ENCODE measurements at regions not wholly inside any gene's neighbourhood (a gene's known extent, or its start where the extent isn't known, plus 50 kb on each side); places are given as distances from the start of the nearest gene placed in this dataset.
A peak's percentile ranks its signal among the peaks of the same experiment; 100 is the strongest.

DNA sequence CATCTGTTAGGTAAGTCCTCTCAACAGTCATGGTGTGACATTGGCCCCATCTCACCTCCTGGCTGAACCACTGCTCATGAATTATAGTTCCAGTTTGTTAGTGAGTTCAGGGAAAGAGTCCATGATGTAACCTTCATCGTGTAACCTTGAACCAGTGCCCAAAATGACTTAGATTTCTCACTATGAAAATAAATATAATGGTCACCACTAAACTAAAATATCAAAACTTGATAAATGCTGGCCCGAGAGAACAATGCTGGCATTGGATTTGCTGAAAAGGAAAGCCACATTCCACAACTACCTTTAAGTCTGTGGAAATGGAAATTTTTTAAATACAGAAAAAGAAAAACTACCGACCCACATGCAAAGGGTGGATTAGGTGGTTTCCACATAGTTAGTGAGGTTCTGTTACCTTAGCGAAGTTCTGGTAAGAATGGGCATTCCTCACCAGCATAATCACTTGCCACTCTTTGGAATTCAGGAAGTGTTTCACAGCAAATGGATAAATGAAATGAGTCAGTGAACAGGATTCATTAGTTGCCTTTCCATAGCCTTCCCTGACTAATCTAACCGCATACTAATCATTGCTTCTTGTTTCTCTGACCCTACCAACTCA lies 133.9 kb upstream of the CTAGE1 start:
- H3K4me3 ChIP-seq (ENCODE audit: low read length in 2 of 2): no peak overlapping the region
- Mint-ChIP-seq H3K9me3 (peaks cover 0 to 5% (median 0%) of the 10 kb centered on the region in 8 donors), H3K27me3 (peaks cover 4% of the 10 kb centered on the region in 2 donors), H3K4me3 (no peak overlapping the region), H3K4me1 (no peaks in the 10 kb centered on the region), H3K36me3 (no peaks in the 10 kb centered on the region), H3K27ac (no peak overlapping the region)
- ChIA-PET POLR2A (ENCODE audit: partially characterized antibody) (no interaction called here), CTCF (ENCODE audit: partially characterized antibody) (no interaction called here)
- no peaks in the 10 kb centered on the region for H3K9me3 ChIP-seq (ENCODE audit: control insufficient read depth in 1 of 2, low read length in 2 of 2)
- H3K27me3 ChIP-seq (ENCODE audit: insufficient read depth, low read length): no peaks in the 10 kb centered on the region
- intact Hi-C loops (cut with micrococcal nuclease): no loop called here
- H3K27ac ChIP-seq (ENCODE audit: low read depth, low read length): no peak overlapping the region
- H3K4me1 ChIP-seq (ENCODE audit: insufficient read depth, low read length): no peaks in the 10 kb centered on the region
- no peaks in the 10 kb centered on the region for H3K36me3 ChIP-seq (ENCODE audit: insufficient read depth, low read length)
- no peak for DNase-seq

GRCh38 chr18:22552254-22552653 lies 134.5 kb upstream of the CTAGE1 start:
- H3K9me3 Mint-ChIP-seq: peaks cover 0 to 7% (median 0%) of the 10 kb centered on the region in 8 donors
- no peaks in the 10 kb centered on the region for H3K27me3 ChIP-seq (ENCODE audit: insufficient read depth, low read length)
- intact Hi-C loops (cut with micrococcal nuclease): no loop called here
- CTCF ChIA-PET (ENCODE audit: partially characterized antibody): interaction anchor here (0.9 kb wide), 1 partner anchor 10 kb away, joined by 3 read pairs; no protein-coding TSS in a partner anchor
- H3K27ac ChIP-seq (ENCODE audit: low read depth, low read length): no peak overlapping the region
- peaks cover 10% of the 10 kb centered on the region in 2 donors for H3K27me3 Mint-ChIP-seq
- H3K4me1 Mint-ChIP-seq: no peaks in the 10 kb centered on the region
- no peaks in the 10 kb centered on the region for H3K36me3 ChIP-seq (ENCODE audit: insufficient read depth, low read length)
- no peak overlapping the region for H3K4me3 Mint-ChIP-seq
- no peak overlapping the region for H3K27ac Mint-ChIP-seq
- POLR2A ChIA-PET (ENCODE audit: partially characterized antibody): no interaction called here
- no peaks in the 10 kb centered on the region for H3K9me3 ChIP-seq (ENCODE audit: control insufficient read depth in 1 of 2, low read length in 2 of 2)
- H3K4me3 ChIP-seq (ENCODE audit: low read length in 2 of 2): no peak overlapping the region
- DNase-seq: no peak
- H3K36me3 Mint-ChIP-seq: no peaks in the 10 kb centered on the region
- H3K4me1 ChIP-seq (ENCODE audit: insufficient read depth, low read length): no peaks in the 10 kb centered on the region

DNA sequence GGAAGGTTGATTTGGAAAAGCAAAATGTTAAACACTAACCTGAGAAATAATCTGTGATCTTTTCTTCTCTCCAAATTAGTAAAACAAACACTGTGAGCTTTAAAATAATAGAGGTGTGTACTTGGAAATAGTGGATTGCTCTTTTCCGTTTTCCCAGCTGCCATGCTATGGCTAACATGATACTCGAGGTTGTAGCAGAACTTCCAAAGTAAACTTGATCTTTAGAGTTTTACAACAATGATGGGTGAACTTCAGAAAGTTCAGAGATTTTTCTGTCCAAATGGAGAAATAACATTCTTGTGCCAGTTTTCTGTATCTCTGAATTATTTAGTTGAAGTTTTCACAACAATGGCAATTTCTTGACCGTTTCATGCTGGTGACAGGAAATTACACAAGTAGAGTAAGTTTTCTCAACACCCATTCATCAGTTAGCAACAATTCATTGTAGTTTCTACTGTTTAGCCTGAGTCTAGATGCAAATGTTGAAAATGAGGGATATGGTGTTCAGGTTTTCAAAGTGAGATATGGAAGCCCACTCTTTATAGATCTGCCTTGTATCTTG lies 135.3 kb upstream of the CTAGE1 start:
- Mint-ChIP-seq H3K4me1 (no peaks in the 10 kb centered on the region), H3K27ac (no peak overlapping the region), H3K36me3 (no peaks in the 10 kb centered on the region), H3K4me3 (no peak overlapping the region), H3K27me3 (peaks cover 15% of the 10 kb centered on the region in 2 donors), H3K9me3 (peaks cover 0 to 7% (median 2%) of the 10 kb centered on the region in 8 donors)
- Histone ChIP-seq H3K27me3 (ENCODE audit: insufficient read depth, low read length) (peaks cover 1% of the 10 kb centered on the region), H3K9me3 (ENCODE audit: control insufficient read depth in 1 of 2, low read length in 2 of 2) (no peaks in the 10 kb centered on the region), H3K36me3 (ENCODE audit: insufficient read depth, low read length) (no peaks in the 10 kb centered on the region), H3K27ac (ENCODE audit: low read depth, low read length) (no peak overlapping the region), H3K4me3 (ENCODE audit: low read length in 2 of 2) (no peak overlapping the region), H3K4me1 (ENCODE audit: insufficient read depth, low read length) (no peaks in the 10 kb centered on the region)
- ChIA-PET CTCF (ENCODE audit: partially characterized antibody) (interaction anchor here (0.9 kb wide), 1 partner anchor 9 kb away, joined by 3 read pairs; no protein-coding TSS in a partner anchor), POLR2A (ENCODE audit: partially characterized antibody) (no interaction called here)
- no peak for DNase-seq
- intact Hi-C loops (cut with micrococcal nuclease): no loop called here

DNA sequence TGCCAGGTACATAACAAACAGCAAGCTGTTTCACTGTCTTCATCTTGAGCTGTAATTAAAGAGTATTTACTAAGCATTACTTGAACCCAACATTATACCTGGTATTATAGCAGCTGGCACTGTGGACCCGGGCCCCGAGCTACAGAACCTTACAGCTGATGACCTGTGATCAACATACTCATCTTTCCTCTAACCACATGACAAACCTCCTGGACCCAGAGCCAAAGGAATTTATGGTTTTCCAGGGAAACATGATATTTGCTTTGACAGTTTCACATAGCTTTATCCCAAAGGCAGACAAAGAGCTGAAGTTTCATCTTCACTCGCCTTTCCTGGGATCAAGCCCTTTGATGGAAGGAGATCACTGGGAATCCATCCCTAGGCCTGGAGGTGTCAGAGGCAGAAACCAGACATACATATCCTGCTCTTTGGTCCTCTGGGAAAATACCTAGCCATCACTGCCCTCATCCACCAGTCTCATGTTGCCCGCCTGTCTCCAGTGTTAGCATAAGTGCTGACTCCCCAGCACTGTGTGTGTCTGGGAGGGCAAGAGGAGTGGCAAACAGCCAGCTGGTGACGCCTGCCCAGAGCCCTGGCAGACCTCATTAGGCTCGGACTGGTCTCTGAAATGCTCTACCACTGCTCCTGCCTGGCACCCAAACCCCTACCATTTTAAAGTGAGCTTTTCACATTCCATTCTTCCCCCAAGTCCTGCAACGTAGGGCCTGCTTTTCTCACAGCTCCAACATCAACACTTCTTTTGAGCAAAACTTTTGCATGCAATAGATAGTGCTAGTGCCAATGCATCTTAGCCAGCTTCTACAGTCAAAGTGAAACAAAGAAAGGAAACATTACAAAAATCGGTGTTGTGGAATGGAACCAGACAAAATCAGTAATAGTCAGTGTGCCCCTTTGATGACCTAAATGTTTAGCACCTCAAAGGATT lies 138.8 kb upstream of the CTAGE1 start:
- DNase-seq: no peak
- Histone ChIP-seq H3K36me3 (ENCODE audit: insufficient read depth, low read length) (no peaks in the 10 kb centered on the region), H3K27ac (ENCODE audit: low read depth, low read length) (no peak overlapping the region), H3K4me3 (ENCODE audit: low read length in 2 of 2) (no peak overlapping the region), H3K9me3 (ENCODE audit: control insufficient read depth in 1 of 2, low read length in 2 of 2) (no peaks in the 10 kb centered on the region), H3K4me1 (ENCODE audit: insufficient read depth, low read length) (peaks cover 9% of the 10 kb centered on the region), H3K27me3 (ENCODE audit: insufficient read depth, low read length) (peaks cover 14% of the 10 kb centered on the region)
- no peak overlapping the region for H3K27ac Mint-ChIP-seq
- CTCF ChIA-PET (ENCODE audit: partially characterized antibody): no interaction called here
- peaks cover 1 to 8% (median 3%) of the 10 kb centered on the region in 4 donors for H3K4me1 Mint-ChIP-seq
- no peaks in the 10 kb centered on the region for H3K36me3 Mint-ChIP-seq
- H3K27me3 Mint-ChIP-seq: peaks cover 26 to 27% of the 10 kb centered on the region in 2 donors
- H3K4me3 Mint-ChIP-seq: no peak overlapping the region
- POLR2A ChIA-PET (ENCODE audit: partially characterized antibody): no interaction called here
- H3K9me3 Mint-ChIP-seq: peaks cover 0 to 7% (median 2%) of the 10 kb centered on the region in 8 donors
- intact Hi-C loops (cut with micrococcal nuclease): no loop called here

DNA sequence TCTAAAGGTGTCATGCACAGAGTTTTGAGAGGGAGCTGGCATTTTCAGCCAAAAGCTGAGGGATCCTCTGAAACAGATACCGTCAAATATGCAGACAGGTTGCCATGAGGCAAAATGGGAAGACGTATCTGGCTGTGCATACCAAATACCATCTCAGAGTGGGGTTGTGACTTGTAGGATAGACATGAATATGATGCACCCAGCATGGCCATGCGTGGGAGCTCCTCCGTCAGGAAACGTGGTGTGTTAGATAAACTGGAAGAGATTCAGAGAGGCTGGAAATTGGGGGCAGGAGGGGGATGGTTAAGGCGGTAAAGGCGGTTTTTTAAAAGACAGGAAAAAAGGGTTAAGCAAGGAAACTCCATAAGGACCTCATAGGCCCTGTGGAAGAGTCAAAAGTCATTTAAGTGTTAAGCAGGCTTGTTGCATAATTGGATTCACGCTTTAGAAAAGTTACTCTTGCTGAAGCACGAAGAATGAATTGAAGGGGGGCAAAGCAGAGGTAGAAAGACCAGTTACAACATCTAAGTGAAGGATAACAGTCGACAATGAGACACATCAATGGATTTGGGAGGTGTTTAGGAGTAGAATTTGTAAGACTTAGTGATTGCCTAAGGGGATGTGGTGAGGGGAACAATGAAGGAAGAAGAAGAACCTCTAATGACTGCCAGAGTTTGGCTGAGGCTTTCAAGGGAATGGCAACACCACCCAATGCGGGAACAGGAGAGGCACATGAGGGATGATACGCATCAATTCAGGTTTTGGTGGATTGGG lies 139.6 kb upstream of the CTAGE1 start:
- intact Hi-C loops (cut with micrococcal nuclease): no loop called here
- no peaks in the 10 kb centered on the region for H3K36me3 Mint-ChIP-seq
- peak overlapping the region in 1 of 8 donors; percentile 27 for H3K4me3 Mint-ChIP-seq
- Histone ChIP-seq H3K36me3 (ENCODE audit: insufficient read depth, low read length) (no peaks in the 10 kb centered on the region), H3K27me3 (ENCODE audit: insufficient read depth, low read length) (peaks cover 16% of the 10 kb centered on the region), H3K27ac (ENCODE audit: low read depth, low read length) (no peak overlapping the region), H3K9me3 (ENCODE audit: control insufficient read depth in 1 of 2, low read length in 2 of 2) (no peaks in the 10 kb centered on the region), H3K4me1 (ENCODE audit: insufficient read depth, low read length) (peaks cover 9% of the 10 kb centered on the region), H3K4me3 (ENCODE audit: low read length in 2 of 2) (no peak overlapping the region)
- H3K4me1 Mint-ChIP-seq: peaks cover 1 to 8% (median 3%) of the 10 kb centered on the region in 4 donors
- peaks cover 0 to 7% (median 2%) of the 10 kb centered on the region in 8 donors for H3K9me3 Mint-ChIP-seq
- ChIA-PET POLR2A (ENCODE audit: partially characterized antibody) (no interaction called here), CTCF (ENCODE audit: partially characterized antibody) (no interaction called here)
- no peak overlapping the region for H3K27ac Mint-ChIP-seq
- no peak for DNase-seq
- peaks cover 27% of the 10 kb centered on the region in 2 donors for H3K27me3 Mint-ChIP-seq

- peaks cover 9% of the 10 kb centered on the region for H3K4me1 ChIP-seq (ENCODE audit: insufficient read depth, low read length)
- no peak overlapping the region for H3K27ac ChIP-seq (ENCODE audit: low read depth, low read length)
- peaks cover 1 to 8% (median 3%) of the 10 kb centered on the region in 4 donors for H3K4me1 Mint-ChIP-seq
- no peak overlapping the region for H3K4me3 ChIP-seq (ENCODE audit: low read length in 2 of 2)
- no peaks in the 10 kb centered on the region for H3K36me3 Mint-ChIP-seq
- peaks cover 28 to 30% of the 10 kb centered on the region in 2 donors for H3K27me3 Mint-ChIP-seq
- ChIA-PET POLR2A (ENCODE audit: partially characterized antibody) (no interaction called here), CTCF (ENCODE audit: partially characterized antibody) (no interaction called here)
- peaks cover 21% of the 10 kb centered on the region for H3K27me3 ChIP-seq (ENCODE audit: insufficient read depth, low read length)
- peaks cover 0 to 7% (median 2%) of the 10 kb centered on the region in 8 donors for H3K9me3 Mint-ChIP-seq
- no peaks in the 10 kb centered on the region for H3K9me3 ChIP-seq (ENCODE audit: control insufficient read depth in 1 of 2, low read length in 2 of 2)
- H3K36me3 ChIP-seq (ENCODE audit: insufficient read depth, low read length): no peaks in the 10 kb centered on the region
- peak overlapping the region in 1 of 8 donors; percentile 32 for H3K4me3 Mint-ChIP-seq
- no peak overlapping the region for H3K27ac Mint-ChIP-seq
- no peak for DNase-seq
- intact Hi-C loops (cut with micrococcal nuclease): no loop called here
These were observed 141.2 kb upstream of the CTAGE1 start for GRCh38 chr18:22558945-22559385.

Measured in CD4-positive, alpha-beta memory T cell (primary cell).